HG03025 (cell line): ENCODE measurements at regions not wholly inside any gene's neighbourhood (a gene's known extent, or its start where the extent isn't known, plus 50 kb on each side); places are given as distances from the start of the nearest gene placed in this dataset.

Experiments used
- ATAC-seq: cut with Tn5 transposase; IDR thresholded peaks from one replicate; pipeline ENCODE4 v1.9.1; 2021; ENCODE audit warnings: mild to moderate bottlenecking, moderate library complexity; ENCODE audit not compliant: unreplicated experiment, low FRiP score

GRCh38 chr5:126369083-126369482 is 54.1 kb upstream of the GRAMD2B start:
- no peak for ATAC-seq

DNA sequence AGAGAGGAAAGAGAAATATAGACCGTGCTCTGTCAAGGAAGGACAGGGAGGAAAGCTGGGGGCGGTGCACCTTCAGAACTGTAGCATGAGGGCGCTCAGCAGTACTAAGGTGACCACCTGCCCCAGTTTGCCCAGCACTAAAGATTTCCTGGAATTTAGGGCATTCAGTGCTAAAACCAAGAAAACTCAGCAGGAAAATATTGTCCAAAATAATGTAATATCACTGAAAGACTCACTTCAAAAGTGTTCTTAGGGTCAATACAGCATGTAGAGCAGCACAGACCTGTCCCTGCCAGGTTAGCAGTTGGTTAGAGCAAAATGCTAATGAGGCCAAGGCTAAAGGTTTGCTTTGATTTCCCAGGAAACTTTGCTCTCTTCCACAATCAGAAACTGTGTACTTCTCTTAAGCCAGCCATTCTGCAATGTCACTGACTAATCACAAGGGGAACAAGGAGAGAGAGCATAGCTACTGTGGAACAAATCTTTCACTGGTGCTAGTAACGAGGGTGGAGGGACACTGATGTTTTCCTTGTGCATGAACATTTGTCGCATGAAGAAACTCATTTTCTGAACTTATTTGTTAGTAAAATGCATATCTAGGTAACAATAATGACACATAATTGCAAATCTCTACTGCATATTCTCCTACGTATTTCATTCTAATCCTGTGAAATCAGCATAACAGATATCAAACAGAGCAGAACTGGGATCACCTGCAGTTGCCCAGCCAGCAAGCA is 53.0 kb upstream of the GRAMD2B start:
- no peak for ATAC-seq

GRCh38 chr5:126370796-126371718 is 52.2 kb upstream of the GRAMD2B start:
- ATAC-seq, result no peak

- ATAC-seq, result no peak
Measured at GRCh38 chr5:126373375-126374108, 49.7 kb upstream of the GRAMD2B start.
